RWPE2 (cell line): ENCODE measurements at regions not wholly inside any gene's neighbourhood (a gene's known extent, or its start where the extent isn't known, plus 50 kb on each side); places are given as distances from the start of the nearest gene placed in this dataset.
A peak's percentile ranks its signal among the peaks of the same experiment; 100 is the strongest.

Source experiments
- ATAC-seq: fragments of 200-7000 bp; cut with Tn5 transposase; 3 replicates; pipeline ENCODE4 v1.9.1; 2021; ENCODE audit warnings: low read depth
- DNase-seq: peaks from one replicate; pipeline ENCODE4 v3.0.0-alpha.2; 2020; ENCODE audit warnings: low spot score
- H3K27ac ChIP-seq: fragments of 450-650 bp; 2 replicates; pipeline ENCODE4 v1.5.1; 2017; ENCODE audit warnings: mild to moderate bottlenecking; ENCODE audit not compliant: poor library complexity, severe bottlenecking
- H3K27me3 ChIP-seq: fragments of 250-450 bp; sonication (Bioruptor Pico); 2 replicates; pipeline ENCODE4 v1.5.1; 2021; ENCODE audit warnings: mild to moderate bottlenecking, moderate library complexity; ENCODE audit not compliant: insufficient read depth, poor library complexity, severe bottlenecking
- H3K36me3 ChIP-seq: fragments of 250-450 bp; sonication (Bioruptor Pico); 2 replicates; pipeline ENCODE4 v1.5.1; 2020; ENCODE audit warnings: low read depth, mild to moderate bottlenecking, moderate library complexity
- H3K4me1 ChIP-seq: fragments of 250-450 bp; sonication (Bioruptor Pico); 2 replicates; pipeline ENCODE4 v1.5.1; 2021; ENCODE audit warnings: mild to moderate bottlenecking, moderate library complexity; ENCODE audit not compliant: insufficient read depth, poor library complexity, severe bottlenecking
- H3K4me3 ChIP-seq: fragments of 250-450 bp; sonication (Bioruptor Pico); 2 replicates; pipeline ENCODE4 v1.5.1; 2021; ENCODE audit warnings: mild to moderate bottlenecking, moderate library complexity; ENCODE audit not compliant: severe bottlenecking
- H3K9me3 ChIP-seq: fragments of 250-450 bp; sonication (Bioruptor Pico); 2 replicates; pipeline ENCODE4 v1.5.1; 2021; ENCODE audit warnings: mild to moderate bottlenecking, moderate library complexity; ENCODE audit not compliant: severe bottlenecking
- TF ChIP-seq, protein P1 (sequence below): fragments of 450-650 bp; IDR thresholded peaks from one replicate; pipeline ENCODE4 v1.5.1; 2017; ENCODE audit warnings: mild to moderate bottlenecking, moderate library complexity; ENCODE audit not compliant: poor library complexity, severe bottlenecking

DNA sequence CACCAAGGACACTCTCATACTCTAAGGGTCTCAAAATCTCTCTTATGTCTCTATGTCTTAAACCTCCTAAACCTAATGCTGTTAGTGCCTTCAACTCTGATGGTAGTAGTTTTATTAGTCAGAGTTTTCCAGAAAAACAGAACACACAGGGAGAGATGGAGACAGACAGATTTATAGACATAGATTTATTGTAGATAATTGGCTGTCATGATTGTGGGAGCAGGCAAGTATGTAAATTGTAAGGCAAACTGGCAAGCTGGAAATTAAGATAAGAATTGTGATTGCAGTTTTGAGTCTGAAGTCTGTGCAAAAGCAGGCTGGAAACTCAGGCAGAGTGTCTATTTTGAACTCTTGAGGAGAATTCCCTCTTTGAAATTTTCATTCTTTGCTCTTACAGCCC, 96.3 kb upstream of the ROBO1 start:
- no peak for DNase-seq
- H3K4me3 ChIP-seq, result no peak overlapping the region
- TF ChIP-seq, protein P1, sequence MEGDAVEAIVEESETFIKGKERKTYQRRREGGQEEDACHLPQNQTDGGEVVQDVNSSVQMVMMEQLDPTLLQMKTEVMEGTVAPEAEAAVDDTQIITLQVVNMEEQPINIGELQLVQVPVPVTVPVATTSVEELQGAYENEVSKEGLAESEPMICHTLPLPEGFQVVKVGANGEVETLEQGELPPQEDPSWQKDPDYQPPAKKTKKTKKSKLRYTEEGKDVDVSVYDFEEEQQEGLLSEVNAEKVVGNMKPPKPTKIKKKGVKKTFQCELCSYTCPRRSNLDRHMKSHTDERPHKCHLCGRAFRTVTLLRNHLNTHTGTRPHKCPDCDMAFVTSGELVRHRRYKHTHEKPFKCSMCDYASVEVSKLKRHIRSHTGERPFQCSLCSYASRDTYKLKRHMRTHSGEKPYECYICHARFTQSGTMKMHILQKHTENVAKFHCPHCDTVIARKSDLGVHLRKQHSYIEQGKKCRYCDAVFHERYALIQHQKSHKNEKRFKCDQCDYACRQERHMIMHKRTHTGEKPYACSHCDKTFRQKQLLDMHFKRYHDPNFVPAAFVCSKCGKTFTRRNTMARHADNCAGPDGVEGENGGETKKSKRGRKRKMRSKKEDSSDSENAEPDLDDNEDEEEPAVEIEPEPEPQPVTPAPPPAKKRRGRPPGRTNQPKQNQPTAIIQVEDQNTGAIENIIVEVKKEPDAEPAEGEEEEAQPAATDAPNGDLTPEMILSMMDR, result no peak
- H3K27me3 ChIP-seq, result no peaks in the 10 kb centered on the region
- H3K27ac ChIP-seq, result no peak overlapping the region
- no peaks in the 10 kb centered on the region for H3K9me3 ChIP-seq
- H3K36me3 ChIP-seq, result no peaks in the 10 kb centered on the region
- no peak for ATAC-seq
- no peaks in the 10 kb centered on the region for H3K4me1 ChIP-seq

DNA sequence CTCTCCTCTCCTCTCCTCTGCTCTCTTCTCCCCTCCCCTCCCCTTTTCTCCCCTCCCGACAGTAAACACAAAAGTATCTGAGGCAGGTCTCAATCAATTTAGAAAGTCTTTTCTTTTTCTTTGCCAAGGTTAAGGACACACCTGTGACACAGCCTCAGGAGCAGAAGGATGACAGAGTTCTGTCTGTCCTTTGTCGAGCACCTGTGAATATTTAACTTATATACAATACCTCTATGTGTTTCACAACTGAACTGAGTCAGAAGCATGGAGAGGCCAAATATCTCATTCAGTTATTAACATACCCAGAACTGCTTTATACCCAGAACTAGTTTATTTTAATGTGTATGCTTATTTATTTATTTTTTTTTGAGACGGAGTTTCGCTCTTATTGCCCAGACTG, 81.1 kb upstream of the ROBO1 start:
- Histone ChIP-seq H3K36me3 (no peaks in the 10 kb centered on the region), H3K27ac (no peak overlapping the region), H3K4me1 (no peaks in the 10 kb centered on the region), H3K4me3 (no peak overlapping the region), H3K27me3 (no peaks in the 10 kb centered on the region), H3K9me3 (no peaks in the 10 kb centered on the region)
- TF ChIP-seq, protein P1, result no peak
- DNase-seq (no peak), ATAC-seq (no peak)

DNA sequence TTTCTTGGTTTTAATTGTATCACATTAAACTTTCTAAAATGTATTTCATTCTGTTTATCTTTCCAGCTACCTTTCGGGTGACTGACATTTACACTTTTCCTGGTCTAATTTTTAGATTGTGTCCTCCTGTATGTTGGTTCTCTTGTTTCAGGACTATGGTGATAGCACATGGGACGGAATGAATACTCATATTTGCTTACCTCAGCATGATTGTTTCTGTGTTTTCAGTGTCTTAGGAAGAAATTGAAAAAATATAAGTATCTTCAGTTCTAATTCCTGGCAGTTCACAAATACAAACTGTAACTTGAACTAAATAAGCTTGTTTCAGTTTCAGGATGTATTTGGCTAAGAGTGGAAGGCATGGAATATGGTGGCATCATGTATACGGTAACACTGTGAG, 80.1 kb upstream of the ROBO1 start:
- Histone ChIP-seq H3K4me1 (no peaks in the 10 kb centered on the region), H3K27ac (no peak overlapping the region), H3K36me3 (no peaks in the 10 kb centered on the region), H3K9me3 (no peaks in the 10 kb centered on the region), H3K4me3 (no peak overlapping the region), H3K27me3 (no peaks in the 10 kb centered on the region)
- DNase-seq (no peak), ATAC-seq (no peak)
- TF ChIP-seq, protein P1, result no peak

DNA sequence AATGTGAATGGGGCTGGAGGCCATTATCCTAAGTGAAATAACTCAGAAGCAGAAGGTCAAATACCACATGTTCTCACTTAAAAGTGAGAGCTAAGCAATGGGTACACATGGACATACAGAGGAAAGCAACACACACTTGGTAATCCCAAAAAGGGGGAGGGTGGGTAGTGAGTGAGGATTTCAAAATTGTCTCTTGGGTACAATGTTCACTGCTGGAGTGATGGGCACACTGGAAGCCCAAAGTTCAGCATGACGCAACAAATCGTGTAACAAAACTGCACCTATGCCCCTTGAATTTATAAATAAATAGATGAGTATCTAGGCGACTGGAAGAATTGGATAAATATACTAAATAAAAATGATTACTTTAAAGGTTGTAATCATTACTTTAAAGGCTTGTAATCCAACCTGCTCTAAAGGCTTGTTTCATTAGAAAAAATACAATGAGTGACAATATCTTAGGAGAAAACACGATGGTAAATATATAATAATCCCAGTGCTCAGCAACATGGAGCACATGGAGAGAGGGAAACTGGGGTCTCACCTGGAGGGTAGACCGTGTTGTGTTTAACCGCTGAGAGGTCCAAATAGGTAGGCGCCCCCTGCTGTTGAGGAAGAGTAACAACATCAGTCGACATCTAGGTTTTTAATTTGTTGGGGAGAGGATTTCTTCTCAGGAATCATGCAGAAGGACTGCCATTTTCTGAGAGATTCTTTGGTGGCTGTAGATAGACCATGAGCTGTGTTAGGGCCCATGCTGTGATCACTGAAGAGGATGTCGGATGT, 78.5 kb upstream of the ROBO1 start:
- no peaks in the 10 kb centered on the region for H3K4me1 ChIP-seq
- no peaks in the 10 kb centered on the region for H3K36me3 ChIP-seq
- DNase-seq (no peak), ATAC-seq (no peak)
- no peaks in the 10 kb centered on the region for H3K27me3 ChIP-seq
- no peak overlapping the region for H3K27ac ChIP-seq
- no peaks in the 10 kb centered on the region for H3K9me3 ChIP-seq
- TF ChIP-seq, protein P1, result peak; percentile 35
- H3K4me3 ChIP-seq, result no peak overlapping the region

DNA sequence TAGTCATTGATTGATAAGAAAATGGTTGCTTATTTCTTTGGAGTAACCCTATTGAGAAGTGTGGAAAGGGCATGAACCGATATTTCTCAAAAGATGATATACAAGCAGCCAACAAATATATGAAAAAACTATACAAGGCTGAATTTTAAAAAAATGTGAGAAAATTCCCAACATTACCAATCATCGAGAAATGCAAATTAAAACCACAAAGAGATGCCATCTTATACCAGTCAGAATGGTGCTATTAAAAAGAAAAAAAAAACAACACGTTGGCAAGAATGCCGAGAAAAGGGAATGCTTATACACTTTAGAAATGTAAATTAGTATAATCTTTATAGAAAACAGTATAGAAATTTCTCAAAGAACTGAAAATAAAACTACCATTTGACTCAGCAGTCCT, 77.7 kb upstream of the ROBO1 start:
- TF ChIP-seq, protein P1, result no peak
- Histone ChIP-seq H3K36me3 (no peaks in the 10 kb centered on the region), H3K27me3 (no peaks in the 10 kb centered on the region), H3K4me3 (no peak overlapping the region), H3K4me1 (no peaks in the 10 kb centered on the region), H3K9me3 (no peaks in the 10 kb centered on the region), H3K27ac (no peak overlapping the region)
- DNase-seq, result no peak
- no peak for ATAC-seq
